HCT116 (cell line): ENCODE measurements at regions not wholly inside any gene's neighbourhood (a gene's known extent, or its start where the extent isn't known, plus 50 kb on each side); places are given as distances from the start of the nearest gene placed in this dataset.

Source experiments
- ATAC-seq: fragments of 200-7000 bp; cut with Tn5 transposase; 2 replicates; pipeline ENCODE4 v1.9.1; 2020; ENCODE audit warnings: mild to moderate bottlenecking, moderate library complexity
- BruUV-seq: library from RNA; stranded (reverse); fragments of 400-500 nt; replicated peaks from 2 replicates; lab custom pipeline; 2021; lab: Mats Ljungman, UMichigan
- CTCF ChIA-PET: fragments of 300-600 bp; sonication (Branson Sonifier 250); formaldehyde crosslinking; loops from one replicate; lab custom pipeline; 2021; ENCODE audit warnings: antibody characterized with exemption; lab: Charles Lee
- POLR2A ChIA-PET: fragments of 300-600, 350-600 bp; sonication (Branson Sonifier 250); formaldehyde crosslinking; loops from one replicate; lab custom pipeline; 2021; ENCODE audit warnings: antibody characterized with exemption; lab: Charles Lee
- RAD21 ChIA-PET, 2 experiments: fragments of 300-600 bp; sonication (Branson Sonifier 250); formaldehyde crosslinking; loops; one replicate each; lab custom pipeline; 2023; ENCODE audit warnings: low total read pairs in 2 of 2; ENCODE audit not compliant: uncharacterized antibody in 2 of 2, unreplicated experiment in 2 of 2, low non-redundant PET in 1 of 2; lab: Charles Lee
- DNase-seq: peaks from one replicate; pipeline ENCODE4 v3.0.0-alpha.2; 2010; ENCODE audit warnings: low read depth, low spot score
- H2AFZ ChIP-seq: fragments of 200-600 bp; shearing (Covaris generic), sonication (generic); 2 replicates; pipeline ENCODE4 v1.6.1; 2017; ENCODE audit warnings: low read depth, mixed run types, mixed read lengths, antibody characterized with exemption, low read length; ENCODE audit not compliant: poor library complexity, severe bottlenecking
- H3K27ac ChIP-seq: 2 replicates; pipeline ENCODE4 v1.5.1; 2012; ENCODE audit warnings: low read depth, low read length
- H3K27me3 ChIP-seq: fragments of 200-600 bp; sonication (generic); 2 replicates; pipeline ENCODE4 v1.6.1; 2016; ENCODE audit warnings: mixed run types, low read length, mixed read lengths; ENCODE audit not compliant: insufficient read depth
- H3K36me3 ChIP-seq, 2 experiments: fragments of 200-500 bp in 1 of 2; fragments of 200-600 bp in 1 of 2; sonication (Bioruptor generic) in 1 of 2; sonication (generic) in 1 of 2; 2 replicates each; pipeline versions ENCODE4 v1.5.1 to v1.6.1; 2014 to 2016; ENCODE audit warnings: low read length in 2 of 2, inconsistent platforms in 1 of 2, mixed read lengths in 1 of 2, mixed run types in 1 of 2; ENCODE audit not compliant: insufficient read depth in 2 of 2, control insufficient read depth in 1 of 2
- H3K4me1 ChIP-seq, 2 experiments: fragments of 200-600 bp in 1 of 2; sonication (generic) in 1 of 2; 2 replicates each; pipeline versions ENCODE4 v1.5.1 to v1.6.1; 2012 to 2017; ENCODE audit warnings: low read length in 2 of 2, inconsistent platforms in 1 of 2, mild to moderate bottlenecking in 1 of 2, mixed read lengths in 1 of 2, mixed run types in 1 of 2, moderate library complexity in 1 of 2; ENCODE audit not compliant: insufficient read depth in 2 of 2, control insufficient read depth in 1 of 2
- H3K4me2 ChIP-seq: fragments of 200-600 bp; sonication (generic); 2 replicates; pipeline ENCODE4 v1.6.1; 2017; ENCODE audit warnings: mixed run types, low read length, mixed read lengths
- H3K4me3 ChIP-seq, 2 experiments: fragments of 200-600 bp in 1 of 2; sonication (generic) in 1 of 2; replicated peaks in 1 of 2; 2 replicates each; pipeline ENCODE4 v1.5.1; 2011 to 2016; ENCODE audit warnings: low read length in 2 of 2, control low read depth in 1 of 2, low read depth in 1 of 2, mild to moderate bottlenecking in 1 of 2, mixed read lengths in 1 of 2, mixed run types in 1 of 2
- H3K79me2 ChIP-seq: fragments of 200-600 bp; sonication (generic); 2 replicates; pipeline ENCODE4 v1.6.1; 2017; ENCODE audit warnings: mild to moderate bottlenecking, mixed run types, low read length, moderate library complexity, mixed read lengths; ENCODE audit not compliant: insufficient read depth
- H3K9ac ChIP-seq: fragments of 200-600 bp; sonication (generic); 2 replicates; pipeline ENCODE4 v1.6.1; 2016; ENCODE audit warnings: low read length, mixed read lengths
- H3K9me2 ChIP-seq: fragments of 200-600 bp; sonication (generic), shearing (Covaris generic); 2 replicates; pipeline ENCODE4 v1.6.1; 2017; ENCODE audit warnings: mixed run types, mild to moderate bottlenecking, moderate library complexity; ENCODE audit not compliant: insufficient read depth
- H3K9me3 ChIP-seq, 2 experiments: fragments of 200-500 bp in 1 of 2; fragments of 200-600 bp in 1 of 2; sonication (Bioruptor generic) in 1 of 2; sonication (generic) in 1 of 2; 2 replicates each; pipeline ENCODE4 v1.6.1; 2014 to 2017; ENCODE audit warnings: low read length in 2 of 2, mixed read lengths in 2 of 2, inconsistent platforms in 1 of 2, low read depth in 1 of 2, mild to moderate bottlenecking in 1 of 2, mixed run types in 1 of 2, moderate library complexity in 1 of 2; ENCODE audit not compliant: control insufficient read depth in 1 of 2, insufficient read depth in 1 of 2
- H4K20me1 ChIP-seq: fragments of 200-600 bp; sonication (generic), shearing (Covaris generic); 2 replicates; pipeline ENCODE4 v1.6.1; 2017; ENCODE audit warnings: mixed run types, mild to moderate bottlenecking, moderate library complexity; ENCODE audit not compliant: insufficient read depth
- ATF3 ChIP-seq: IDR thresholded peaks from 2 replicates; pipeline ENCODE4 v1.6.1; 2012
- CBX3 ChIP-seq: IDR thresholded peaks from 2 replicates; pipeline ENCODE4 v1.6.1; 2012; ENCODE audit warnings: low read depth
- CTCF ChIP-seq, 3 experiments: fragments of 200-600 bp in 1 of 3; sonication (generic) in 1 of 3; IDR thresholded peaks in 2 of 3; conservative IDR thresholded peaks in 1 of 3; 2 replicates each; pipeline ENCODE4 v1.5.1; 2012 to 2017; ENCODE audit warnings: low read depth in 2 of 3, low read length in 2 of 3, antibody characterized with exemption in 1 of 3, borderline replicate concordance in 1 of 3, control low read depth in 1 of 3, mild to moderate bottlenecking in 1 of 3, mixed read lengths in 1 of 3, mixed run types in 1 of 3, moderate library complexity in 1 of 3; ENCODE audit not compliant: insufficient read depth in 1 of 3
- EGR1 ChIP-seq: IDR thresholded peaks from 2 replicates; pipeline ENCODE4 v1.6.1; 2012; ENCODE audit warnings: low read depth
- ELF1 ChIP-seq: IDR thresholded peaks from 2 replicates; pipeline ENCODE4 v1.6.1; 2012; ENCODE audit warnings: low read depth, borderline replicate concordance
- EZH2 ChIP-seq: fragments of 200-600 bp; sonication (generic); IDR thresholded peaks from 2 replicates; pipeline ENCODE4 v1.6.1; 2017; ENCODE audit warnings: antibody characterized with exemption, mixed run types
- EZH2phosphoT487 ChIP-seq: fragments of 200-600 bp; IDR thresholded peaks from 2 replicates; pipeline ENCODE4 v1.6.1; 2018; ENCODE audit warnings: antibody characterized with exemption, borderline replicate concordance
- JUND ChIP-seq: IDR thresholded peaks from 2 replicates; pipeline ENCODE4 v1.6.1; 2012
- MAX ChIP-seq: IDR thresholded peaks from 2 replicates; pipeline ENCODE4 v1.6.1; 2012
- RAD21 ChIP-seq: IDR thresholded peaks from 2 replicates; pipeline ENCODE4 v1.6.1; 2012; ENCODE audit warnings: low read depth, mild to moderate bottlenecking
- REST ChIP-seq: IDR thresholded peaks from 2 replicates; pipeline ENCODE4 v1.6.1; 2012; ENCODE audit warnings: low read depth
- SIN3A ChIP-seq: IDR thresholded peaks from 2 replicates; pipeline ENCODE4 v1.6.1; 2012; ENCODE audit warnings: low read depth
- SP1 ChIP-seq: IDR thresholded peaks from 2 replicates; pipeline ENCODE4 v1.6.1; 2012; ENCODE audit warnings: low read depth
- SRF ChIP-seq: IDR thresholded peaks from 2 replicates; pipeline ENCODE4 v1.6.1; 2012; ENCODE audit warnings: low read depth
- TCF7L2 ChIP-seq: IDR thresholded peaks from 2 replicates; pipeline ENCODE4 v1.7.0; 2011; ENCODE audit warnings: borderline replicate concordance, inconsistent platforms; ENCODE audit not compliant: insufficient read depth, insufficient read length; ENCODE audit errors: extremely low read depth
- ZBTB33 ChIP-seq: IDR thresholded peaks from 2 replicates; pipeline ENCODE4 v1.6.1; 2011; ENCODE audit warnings: mild to moderate bottlenecking, low read length, moderate library complexity; ENCODE audit not compliant: insufficient replicate concordance; ENCODE audit errors: extremely low read depth
- ZFX ChIP-seq: fragments of 450-650 bp; IDR thresholded peaks from 2 replicates; pipeline ENCODE4 v1.6.1; 2017
- ZNF274 ChIP-seq: fragments of 200-500 bp; sonication (Bioruptor generic); IDR thresholded peaks from 2 replicates; pipeline ENCODE4 v1.6.1; 2014; ENCODE audit warnings: mild to moderate bottlenecking, low read depth, low read length, inconsistent platforms
- intact Hi-C: fragments of 100-400 bp; cut with micrococcal nuclease; formaldehyde crosslinking; loops from 2 replicates; pipeline ENCODE4 v1.10.0; 2022

GRCh38 chr7:118429141-118429540 lies 204.6 kb downstream of the ANKRD7 start:
- H3K9ac ChIP-seq: no peak overlapping the region
- DNase-seq: no peak
- no peaks in the 10 kb centered on the region for H3K27me3 ChIP-seq
- H4K20me1 ChIP-seq: no peaks in the 10 kb centered on the region
- POLR2A ChIA-PET: no interaction called here
- TF ChIP-seq ELF1 (no peak), TCF7L2 (no peak), ZNF274 (no peak), MAX (no peak), SRF (no peak), REST (no peak), EZH2 (no peak), SP1 (no peak), ZBTB33 (no peak), CTCF (IDR thresholded peaks at IDR 0.05 in 2 of 3, conservative IDR thresholded peaks at IDR 0.05 in 1 of 3; ENCODE audit: borderline replicate concordance in 1 of 3, insufficient read depth in 1 of 3, low read depth in 2 of 3, low read length in 2 of 3) (no peak), SIN3A (no peak), RAD21 (no peak), CBX3 (no peak), EGR1 (no peak), JUND (no peak), ATF3 (no peak), ZFX (no peak), EZH2phosphoT487 (no peak)
- TF ChIP-seq, all 23 proteins: peak for 0
- no peaks in the 10 kb centered on the region for H3K9me3 ChIP-seq
- BruUV-seq: no TSS peak
- H3K4me3 ChIP-seq: no peak overlapping the region
- no peaks in the 10 kb centered on the region for H3K9me2 ChIP-seq
- intact Hi-C loops: no loop called here
- CTCF ChIA-PET: no interaction called here
- H2AFZ ChIP-seq: no peak overlapping the region
- H3K4me1 ChIP-seq: no peaks in the 10 kb centered on the region
- RAD21 ChIA-PET: no interaction called here
- H3K36me3 ChIP-seq: no peaks in the 10 kb centered on the region
- H3K4me2 ChIP-seq: no peak overlapping the region
- H3K27ac ChIP-seq: no peak overlapping the region
- no peak for ATAC-seq
- H3K79me2 ChIP-seq: no peaks in the 10 kb centered on the region
